B cell (primary cell): ENCODE measurements at regions not wholly inside any gene's neighbourhood (a gene's known extent, or its start where the extent isn't known, plus 50 kb on each side); places are given as distances from the start of the nearest gene placed in this dataset.
"Not testable (repeated sequence)": the region's sequence is repeated elsewhere in the genome, so short reads cannot be mapped to it uniquely, and the experiment has no call there.

ENCODE experiments used
- ATAC-seq: fragments of 200-7000 bp; cut with Tn5 transposase; one replicate; pipeline ENCODE4 v1.10.0; 2021; ENCODE audit warnings: low read depth, mild to moderate bottlenecking, moderate number of reproducible peaks, moderate library complexity
- CTCF ChIA-PET: fragments of 350-600 bp; sonication (Branson Sonifier 250); formaldehyde crosslinking; loops from one replicate; lab custom pipeline; 2021; ENCODE audit warnings: antibody characterized with exemption, inconsistent platforms; lab: Charles Lee
- POLR2A ChIA-PET: fragments of 350-600 bp; sonication (Branson Sonifier 250); formaldehyde crosslinking; loops from one replicate; lab custom pipeline; 2021; ENCODE audit warnings: antibody characterized with exemption; lab: Charles Lee
- DNase-seq: peaks from one replicate; pipeline ENCODE4 v3.0.0; 2013
- H2AFZ ChIP-seq: 2 replicates; pipeline ENCODE4 v1.6.1; 2012; ENCODE audit warnings: mild to moderate bottlenecking, low read depth, low read length; ENCODE audit not compliant: insufficient read depth, poor library complexity, severe bottlenecking
- H3K27ac ChIP-seq, 2 donors: 1 replicate in 1 of 2; 2 replicates in 1 of 2; pipeline ENCODE4 v1.5.1; 2012 to 2013; ENCODE audit warnings: low read length in 2 of 2, mild to moderate bottlenecking in 2 of 2, moderate library complexity in 1 of 2
- H3K27me3 ChIP-seq, 4 experiments: fragments of 200-600 bp in 1 of 4; sonication (generic) in 1 of 4; replicated peaks in 1 of 4; 1 replicate in 2 of 4; 2 replicates in 2 of 4; pipeline versions ENCODE4 v1.6.1 to v1.7.0; 2013 to 2016; ENCODE audit warnings: low read length in 3 of 4, mild to moderate bottlenecking in 2 of 4, mixed read lengths in 1 of 4, moderate library complexity in 1 of 4; ENCODE audit not compliant: insufficient read depth in 4 of 4, control insufficient read depth in 3 of 4; ENCODE audit errors: control extremely low read depth in 1 of 4
- H3K36me3 ChIP-seq, 2 experiments: replicated peaks in 1 of 2; 1 replicate in 1 of 2; 2 replicates in 1 of 2; pipeline versions ENCODE4 v1.6.1 to v1.7.1; 2013; ENCODE audit warnings: low read length in 1 of 2; ENCODE audit not compliant: insufficient read depth in 2 of 2, control insufficient read depth in 1 of 2; ENCODE audit errors: control extremely low read depth in 1 of 2, extremely low read depth in 1 of 2
- H3K4me1 ChIP-seq, 2 donors: fragments of 200-600 bp in 1 of 2; sonication (generic) in 1 of 2; 1 replicate in 1 of 2; 2 replicates in 1 of 2; pipeline versions ENCODE4 v1.5.1 to v1.6.1; 2013 to 2017; ENCODE audit warnings: low read length in 2 of 2; ENCODE audit not compliant: control insufficient read depth in 2 of 2, insufficient read depth in 2 of 2
- H3K4me2 ChIP-seq: replicated peaks from 2 replicates; pipeline ENCODE3; 2012; ENCODE audit warnings: mild to moderate bottlenecking, low read depth, low read length; ENCODE audit not compliant: poor library complexity, severe bottlenecking
- H3K4me3 ChIP-seq, 5 experiments: fragments of 200-600 bp in 1 of 5; sonication (generic) in 1 of 5; 1 replicate in 3 of 5; 2 replicates in 2 of 5; pipeline versions ENCODE4 v1.5.1 to v1.7.0; 2011 to 2016; ENCODE audit warnings: low read length in 4 of 5, mild to moderate bottlenecking in 4 of 5, low read depth in 2 of 5, control low read depth in 1 of 5, moderate library complexity in 1 of 5; ENCODE audit not compliant: insufficient read depth in 1 of 5; ENCODE audit errors: control extremely low read depth in 1 of 5, extremely low read depth in 1 of 5
- H3K79me2 ChIP-seq: fragments of 200-600 bp; sonication (generic); one replicate; pipeline ENCODE4 v1.6.0; 2016; ENCODE audit warnings: low read length; ENCODE audit not compliant: control insufficient read depth, insufficient read depth
- H3K9ac ChIP-seq: fragments of 200-600 bp; sonication (generic); 2 replicates; pipeline ENCODE4 v1.6.1; 2017; ENCODE audit warnings: mild to moderate bottlenecking, low read length, moderate library complexity
- H3K9me3 ChIP-seq, 3 donors: one replicate each; pipeline versions ENCODE4 v1.6.1 to v1.7.1; 2013; ENCODE audit warnings: low read length in 2 of 3; ENCODE audit not compliant: control insufficient read depth in 2 of 3, insufficient read depth in 1 of 3; ENCODE audit errors: control extremely low read depth in 1 of 3
- H4K20me1 ChIP-seq: 2 replicates; pipeline ENCODE4 v1.6.0; 2012; ENCODE audit warnings: mild to moderate bottlenecking, low read length; ENCODE audit not compliant: insufficient read depth, control insufficient read depth, poor library complexity, severe bottlenecking
- H3K27ac Mint-ChIP-seq: one replicate; pipeline ENCODE4 v1.8.0; 2021; ENCODE audit warnings: mixed read lengths
- H3K27me3 Mint-ChIP-seq: one replicate; pipeline ENCODE4 v1.8.0; 2021; ENCODE audit warnings: mixed read lengths
- H3K4me1 Mint-ChIP-seq: one replicate; pipeline ENCODE4 v1.8.0; 2021; ENCODE audit warnings: mixed read lengths
- H3K4me3 Mint-ChIP-seq: one replicate; pipeline ENCODE4 v1.8.0; 2021; ENCODE audit warnings: mixed read lengths
- H3K9me3 Mint-ChIP-seq: one replicate; pipeline ENCODE4 v1.8.0; 2022; ENCODE audit warnings: mixed read lengths; ENCODE audit not compliant: insufficient read depth
- EZH2 ChIP-seq: IDR thresholded peaks from 2 replicates; pipeline ENCODE4 v1.6.1; 2012; ENCODE audit warnings: borderline replicate concordance, low read depth, mild to moderate bottlenecking, moderate library complexity, low read length; ENCODE audit not compliant: insufficient read depth, poor library complexity, severe bottlenecking
- WGBS: methylation state at CpG from one replicate; pipeline ENCODE4 v1.1.5; 2013; ENCODE audit warnings: missing lambda C conversion rate; ENCODE audit not compliant: insufficient coverage; 5-methylcytosine and 5-hydroxymethylcytosine counted together
- intact Hi-C: fragments of 100-400 bp; cut with micrococcal nuclease; formaldehyde crosslinking; loops from one replicate; pipeline ENCODE4 v1.10.0; 2022
- TF ChIP-seq, protein P1 (sequence below): fragments of 200-600 bp; IDR thresholded peaks from one replicate; pipeline ENCODE4 v1.8.0; 2022; ENCODE audit warnings: antibody characterized with exemption, mild to moderate bottlenecking

DNA sequence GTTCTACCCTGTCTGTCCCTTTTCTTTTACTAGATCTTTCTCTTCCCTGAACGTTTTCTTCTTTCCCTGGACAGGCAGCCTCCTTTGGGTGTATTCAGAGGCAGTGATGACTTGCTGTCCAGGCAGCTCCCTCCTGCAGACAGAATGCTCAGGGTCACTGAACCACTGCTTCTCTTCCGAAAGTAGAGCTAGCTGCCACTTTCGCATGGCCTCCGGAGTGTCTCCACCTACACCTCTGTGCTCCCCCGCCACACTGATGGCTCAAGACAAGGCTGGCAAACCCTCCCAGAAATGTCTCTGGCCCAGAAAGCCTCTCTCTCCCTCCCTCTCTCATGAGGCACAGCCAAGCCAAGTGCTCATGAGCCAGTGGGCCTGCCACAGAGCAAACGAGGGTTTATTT, 207.8 kb downstream of the CDRT15L2 start:
- no peaks in the 10 kb centered on the region for H3K4me1 Mint-ChIP-seq
- H3K4me3 ChIP-seq: no peak overlapping the region
- no peak overlapping the region for H3K27ac Mint-ChIP-seq
- CTCF ChIA-PET: no interaction called here
- no peaks in the 10 kb centered on the region for H3K79me2 ChIP-seq
- no peaks in the 10 kb centered on the region for H3K9me3 Mint-ChIP-seq
- H3K27me3 Mint-ChIP-seq: no peaks in the 10 kb centered on the region
- H3K4me3 Mint-ChIP-seq: no peak overlapping the region
- no peaks in the 10 kb centered on the region for H4K20me1 ChIP-seq
- no peak overlapping the region for H2AFZ ChIP-seq
- H3K4me2 ChIP-seq: no peak overlapping the region
- peaks cover 0 to 4% (median 0%) of the 10 kb centered on the region in 4 experiments for H3K27me3 ChIP-seq
- H3K4me1 ChIP-seq: no peaks in the 10 kb centered on the region
- H3K27ac ChIP-seq: no peak overlapping the region
- no peak for TF ChIP-seq EZH2
- TF ChIP-seq, protein P1, sequence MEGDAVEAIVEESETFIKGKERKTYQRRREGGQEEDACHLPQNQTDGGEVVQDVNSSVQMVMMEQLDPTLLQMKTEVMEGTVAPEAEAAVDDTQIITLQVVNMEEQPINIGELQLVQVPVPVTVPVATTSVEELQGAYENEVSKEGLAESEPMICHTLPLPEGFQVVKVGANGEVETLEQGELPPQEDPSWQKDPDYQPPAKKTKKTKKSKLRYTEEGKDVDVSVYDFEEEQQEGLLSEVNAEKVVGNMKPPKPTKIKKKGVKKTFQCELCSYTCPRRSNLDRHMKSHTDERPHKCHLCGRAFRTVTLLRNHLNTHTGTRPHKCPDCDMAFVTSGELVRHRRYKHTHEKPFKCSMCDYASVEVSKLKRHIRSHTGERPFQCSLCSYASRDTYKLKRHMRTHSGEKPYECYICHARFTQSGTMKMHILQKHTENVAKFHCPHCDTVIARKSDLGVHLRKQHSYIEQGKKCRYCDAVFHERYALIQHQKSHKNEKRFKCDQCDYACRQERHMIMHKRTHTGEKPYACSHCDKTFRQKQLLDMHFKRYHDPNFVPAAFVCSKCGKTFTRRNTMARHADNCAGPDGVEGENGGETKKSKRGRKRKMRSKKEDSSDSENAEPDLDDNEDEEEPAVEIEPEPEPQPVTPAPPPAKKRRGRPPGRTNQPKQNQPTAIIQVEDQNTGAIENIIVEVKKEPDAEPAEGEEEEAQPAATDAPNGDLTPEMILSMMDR: no peak
- DNase-seq: no peak
- no peak overlapping the region for H3K9ac ChIP-seq
- POLR2A ChIA-PET: no interaction called here
- no peak for ATAC-seq
- 92% methylated on average over 5 of the region's 6 CpGs for WGBS
- H3K36me3 ChIP-seq: no peaks in the 10 kb centered on the region
- peaks cover 0 to 8% (median 0%) of the 10 kb centered on the region in 3 donors for H3K9me3 ChIP-seq
- intact Hi-C loops: no loop called here

DNA sequence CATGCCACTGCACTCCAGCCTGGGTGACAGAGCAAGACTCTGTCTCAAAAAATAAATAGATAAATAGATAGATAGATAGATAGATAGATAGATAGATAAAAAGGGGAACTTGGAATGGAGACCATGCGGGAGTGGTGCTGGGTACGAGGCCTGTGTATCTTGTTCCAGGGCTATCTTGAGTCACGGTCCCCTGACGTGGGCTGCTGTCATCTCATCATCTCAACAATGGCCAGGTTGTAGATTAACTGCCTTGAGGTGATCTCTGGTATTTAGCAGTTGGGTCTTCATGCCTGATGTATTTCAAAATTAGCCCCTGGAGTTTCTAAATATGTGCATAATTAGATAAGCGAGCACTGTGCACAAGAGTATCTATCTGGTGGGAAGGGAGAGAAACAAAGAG, 212.1 kb downstream of the CDRT15L2 start:
- H3K27ac Mint-ChIP-seq: no peak overlapping the region
- H3K4me1 Mint-ChIP-seq: no peaks in the 10 kb centered on the region
- no peaks in the 10 kb centered on the region for H3K9me3 ChIP-seq
- DNase-seq: no peak
- H3K4me2 ChIP-seq: no peak overlapping the region
- H3K79me2 ChIP-seq: no peaks in the 10 kb centered on the region
- no peak overlapping the region for H3K27ac ChIP-seq
- H4K20me1 ChIP-seq: no peaks in the 10 kb centered on the region
- no peaks in the 10 kb centered on the region for H3K4me1 ChIP-seq
- ChIA-PET CTCF (interaction anchor here (0.7 kb wide), 1 partner anchor 10 kb away, joined by 3 read pairs; no protein-coding TSS in a partner anchor), POLR2A (no interaction called here)
- intact Hi-C loops: no loop called here
- no peak overlapping the region for H2AFZ ChIP-seq
- no peak overlapping the region for H3K4me3 Mint-ChIP-seq
- no peaks in the 10 kb centered on the region for H3K9me3 Mint-ChIP-seq
- H3K36me3 ChIP-seq: no peaks in the 10 kb centered on the region
- no peak overlapping the region for H3K9ac ChIP-seq
- no CpG with 5 or more reads among the region's 5 CpGs for WGBS
- H3K27me3 ChIP-seq: no peaks in the 10 kb centered on the region
- no peak overlapping the region for H3K4me3 ChIP-seq
- TF ChIP-seq, protein P1: no peak
- TF ChIP-seq EZH2: no peak
- peaks cover 3% of the 10 kb centered on the region for H3K27me3 Mint-ChIP-seq
- ATAC-seq: no peak

DNA sequence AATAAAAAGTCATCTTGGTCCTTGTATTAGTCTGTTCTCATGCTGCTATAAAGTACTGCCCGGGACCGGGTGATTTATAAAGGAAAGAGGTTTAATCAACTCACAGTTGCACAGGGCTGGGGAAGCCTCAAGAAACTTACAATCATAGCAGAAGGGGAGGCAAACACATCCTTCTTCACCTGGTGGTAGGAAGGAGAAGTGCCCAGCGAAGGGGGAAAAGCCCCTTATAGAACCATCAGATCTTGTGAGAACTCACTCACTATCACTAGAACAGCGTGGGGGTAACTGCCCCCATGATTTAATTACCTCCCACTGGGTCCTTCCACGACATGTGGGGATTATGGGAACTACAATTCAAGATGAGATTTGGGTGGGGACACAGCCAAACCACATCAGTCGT, 215.0 kb downstream of the CDRT15L2 start:
- H3K4me3 ChIP-seq, H3K27ac ChIP-seq, POLR2A ChIA-PET, H3K9me3 ChIP-seq, DNase-seq, H3K36me3 ChIP-seq, H2AFZ ChIP-seq, intact Hi-C loops, H3K4me2 ChIP-seq, CTCF ChIA-PET, H3K79me2 ChIP-seq, H3K27me3 Mint-ChIP-seq, H3K27me3 ChIP-seq, H3K27ac Mint-ChIP-seq, H3K4me1 ChIP-seq, H4K20me1 ChIP-seq, H3K9me3 Mint-ChIP-seq, H3K4me1 Mint-ChIP-seq, H3K9ac ChIP-seq, H3K4me3 Mint-ChIP-seq, ATAC-seq: not testable (repeated sequence)
- no CpG with 5 or more reads among the region's 6 CpGs for whole genome bisulfite sequencing
